ENCODE measurements at regions not wholly inside any gene's neighbourhood (a gene's known extent, or its start where the extent isn't known, plus 50 kb on each side); places are given as distances from the start of the nearest gene placed in this dataset.
"Not testable (repeated sequence)": the region's sequence is repeated elsewhere in the genome, so short reads cannot be mapped to it uniquely, and the experiment has no call there.

DNA sequence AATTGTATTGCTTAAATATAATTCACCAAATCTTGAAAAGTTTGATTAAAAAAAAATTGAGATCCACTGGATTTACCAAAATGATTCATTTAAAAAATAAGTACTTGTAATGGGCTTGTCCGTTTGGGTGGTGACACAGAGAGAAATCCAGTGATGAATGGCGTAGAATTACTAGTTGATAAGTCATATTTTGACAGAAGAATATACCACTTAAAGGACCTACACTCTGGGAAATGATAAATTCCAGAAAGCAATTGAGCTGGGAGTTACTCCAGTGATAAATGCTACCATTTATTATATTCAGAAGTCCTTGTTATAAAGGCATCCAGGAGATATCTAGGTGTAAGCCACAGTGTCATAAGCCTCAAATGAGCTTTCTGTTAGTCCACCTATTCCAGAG is 141.8 kb upstream of the CFAP20DC start:
- DNase-seq (ENCODE audit: low read depth) = no peak

DNA sequence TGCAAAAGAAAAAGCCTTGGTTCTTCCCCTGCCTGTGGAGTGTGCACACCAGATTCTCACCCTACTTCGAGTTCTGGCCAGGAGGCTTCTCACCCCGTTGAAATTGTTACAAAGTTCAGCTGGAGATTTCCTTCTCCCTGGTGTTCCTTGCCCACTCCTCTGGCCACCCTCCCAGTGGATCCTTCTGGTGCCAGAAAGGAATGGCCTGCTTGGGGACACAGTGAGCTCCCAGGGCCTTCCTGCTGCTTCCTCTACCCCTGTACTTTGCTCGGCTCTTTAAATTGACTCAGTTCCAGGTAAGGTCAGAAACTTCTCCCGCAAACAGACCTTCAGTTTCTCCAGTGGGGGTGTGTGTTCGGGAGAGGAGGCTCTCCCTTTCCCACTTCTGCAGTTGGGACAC is 140.1 kb upstream of the CFAP20DC start:
- DNase-seq (ENCODE audit: low read depth) = no peak

DNA sequence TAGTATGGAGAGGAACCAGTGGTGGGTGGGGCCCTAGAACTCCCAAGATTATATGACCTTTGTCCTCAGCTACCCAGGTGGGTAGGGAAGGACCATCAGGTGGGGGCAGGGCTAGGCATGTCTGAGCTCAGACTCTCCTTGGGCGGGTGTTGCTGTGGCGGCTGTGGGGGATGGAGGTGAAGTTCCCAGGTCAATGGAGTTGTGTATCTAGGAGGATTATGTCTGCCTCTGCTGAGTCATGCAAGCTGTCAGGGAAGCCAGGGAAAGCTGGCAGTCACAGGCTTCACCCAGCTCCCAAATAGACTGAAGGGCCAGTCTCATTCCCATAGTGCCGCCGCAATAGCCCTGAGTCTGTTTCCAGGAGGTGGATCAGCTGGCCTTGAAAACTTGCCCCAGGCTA is 139.7 kb upstream of the CFAP20DC start:
- DNase-seq (ENCODE audit: low read depth) = no peak

GRCh38 chr3:59186725-59187124 is 136.9 kb upstream of the CFAP20DC start:
- DNase-seq (ENCODE audit: low read depth) = no peak

DNA sequence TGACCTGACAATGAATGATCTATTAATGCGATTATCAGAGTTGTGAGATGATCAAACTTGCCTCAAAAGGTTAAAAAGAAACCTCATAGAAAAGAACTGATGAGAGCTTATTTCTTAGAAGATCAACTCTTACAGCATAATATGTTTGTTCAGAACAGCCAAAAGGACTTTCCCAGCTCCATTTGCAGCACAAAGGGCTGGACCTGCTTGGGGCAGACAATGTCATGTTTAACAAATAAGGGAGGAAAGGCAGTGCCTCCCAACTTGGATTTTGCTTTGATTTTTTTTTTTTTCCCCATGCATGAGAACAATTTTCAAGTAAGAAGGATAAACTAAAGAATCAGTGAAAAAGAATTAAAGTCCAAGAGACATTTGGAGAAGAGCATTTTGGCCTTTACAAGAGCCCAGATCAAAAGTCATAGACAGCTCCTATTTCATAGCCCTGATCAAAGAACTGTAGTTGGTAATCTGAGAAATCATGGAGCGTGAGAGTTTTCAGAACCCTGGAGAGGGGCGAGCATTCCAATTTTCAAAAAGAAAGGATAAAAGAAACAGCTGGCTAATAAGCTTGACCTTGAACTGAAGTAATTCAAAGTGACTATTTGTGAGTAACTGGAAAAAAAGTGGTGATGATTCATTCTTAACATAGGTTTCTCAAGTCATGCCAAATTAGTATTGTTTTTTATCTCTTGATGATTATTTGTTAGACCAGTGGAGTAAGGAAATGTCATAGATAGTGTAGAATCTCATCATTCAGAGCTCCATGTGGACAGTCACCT is 136.0 kb upstream of the CFAP20DC start:
- peak; percentile 4 for DNase-seq (ENCODE audit: low read depth)

DNA sequence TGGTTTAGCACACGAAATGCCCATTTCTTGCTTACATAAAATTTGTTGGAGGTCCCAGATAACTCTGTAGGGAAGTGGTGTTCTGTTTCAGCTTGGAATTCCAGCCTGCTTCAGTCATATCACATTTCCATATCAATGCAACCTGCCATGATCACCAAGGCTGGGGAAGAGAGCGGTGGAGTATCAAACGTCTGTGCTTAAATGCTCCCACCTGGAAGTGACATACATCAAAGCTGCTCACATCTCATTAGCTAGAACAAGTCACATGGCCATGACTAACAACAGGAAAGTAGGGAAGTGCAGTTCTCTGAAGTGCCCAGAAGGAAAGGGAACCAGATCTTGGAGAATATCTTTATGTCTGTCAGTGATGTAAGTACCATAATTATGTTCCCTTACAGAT is 130.2 kb upstream of the CFAP20DC start:
- DNase-seq (ENCODE audit: low read depth) = no peak

- DNase-seq (ENCODE audit: low read depth) = no peak
These were observed 128.9 kb upstream of the CFAP20DC start for GRCh38 chr3:59178698-59179097.

GRCh38 chr3:59171491-59171890 is 121.7 kb upstream of the CFAP20DC start:
- no peak for DNase-seq (ENCODE audit: low read depth)

DNA sequence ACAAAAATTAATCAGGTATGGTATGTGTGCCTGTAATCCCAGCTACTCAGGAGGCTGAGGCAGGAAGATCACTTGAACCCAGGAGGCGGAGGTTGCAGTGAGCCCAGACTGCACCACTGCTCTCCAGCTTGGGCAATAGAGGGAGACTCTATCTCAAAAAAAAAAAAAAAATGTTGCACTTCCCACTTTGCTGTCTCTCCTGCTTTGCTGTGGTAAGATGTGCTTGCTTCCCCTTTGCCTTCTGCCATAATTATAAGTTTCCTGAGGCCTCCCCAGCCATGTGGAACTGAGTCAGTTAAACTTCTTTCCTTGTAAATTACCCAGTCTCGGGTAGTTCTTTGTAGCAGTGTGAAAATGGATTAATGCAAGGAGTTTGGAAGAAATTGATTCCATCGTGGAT is 120.3 kb upstream of the CFAP20DC start:
- DNase-seq (ENCODE audit: low read depth) = not testable (repeated sequence)

DNA sequence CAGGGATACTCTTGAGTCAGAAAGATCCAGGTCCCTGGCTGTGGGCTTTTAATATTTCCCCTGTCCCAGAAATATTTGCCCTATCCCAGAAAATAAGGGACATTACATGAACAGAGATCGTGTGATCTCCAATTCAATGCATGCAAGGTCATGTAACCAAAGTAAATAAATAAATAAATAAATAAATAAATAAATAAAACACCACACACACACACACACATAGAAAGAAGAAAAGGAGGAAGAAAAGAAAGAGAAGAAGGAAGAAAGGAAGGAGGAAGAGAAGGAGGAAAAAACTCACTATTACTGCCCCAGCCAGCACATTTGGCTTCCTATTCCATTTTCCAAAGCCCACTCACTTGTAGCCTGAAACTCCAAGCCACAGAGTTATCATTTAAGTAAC is 117.9 kb upstream of the CFAP20DC start:
- DNase-seq (ENCODE audit: low read depth) = no peak

DNA sequence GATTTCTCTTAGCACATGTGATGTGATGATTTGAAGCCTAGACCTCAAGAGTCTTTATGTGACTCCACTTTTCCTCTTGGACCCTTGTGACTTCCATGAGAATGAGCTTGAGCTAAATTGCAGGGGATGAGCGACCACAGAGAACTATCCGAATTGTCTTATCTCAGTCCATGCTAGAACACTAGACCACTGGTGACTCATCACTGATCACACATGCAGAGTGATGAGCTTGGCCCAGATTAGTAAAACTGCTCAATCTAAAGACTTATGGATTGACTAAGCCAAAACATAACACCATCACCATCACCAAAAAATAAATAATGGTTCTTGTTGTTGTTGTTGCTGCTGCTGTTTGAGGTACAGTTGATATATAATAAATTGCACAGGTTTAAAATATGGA is 114.1 kb upstream of the CFAP20DC start:
- no peak for DNase-seq (ENCODE audit: low read depth)

DNA sequence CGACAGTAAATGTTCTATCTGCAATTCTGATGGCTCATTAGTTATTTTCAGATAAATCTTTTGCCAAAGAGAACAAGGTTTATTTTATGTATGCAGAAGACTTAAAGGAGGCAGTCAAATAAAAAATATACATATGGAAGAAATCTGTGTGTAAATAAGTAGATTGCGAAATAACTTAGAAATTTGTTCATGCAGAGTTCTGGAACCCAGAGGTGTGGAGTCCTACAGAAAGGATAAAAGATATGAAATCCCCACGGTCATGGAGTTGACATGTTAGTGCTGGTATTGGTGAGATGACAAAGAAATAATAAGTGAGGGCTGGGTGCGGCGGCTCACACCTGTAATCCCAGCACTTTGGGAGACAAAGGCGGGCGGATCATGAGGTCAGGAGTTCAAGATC is 111.2 kb upstream of the CFAP20DC start:
- no peak for DNase-seq (ENCODE audit: low read depth)

DNA sequence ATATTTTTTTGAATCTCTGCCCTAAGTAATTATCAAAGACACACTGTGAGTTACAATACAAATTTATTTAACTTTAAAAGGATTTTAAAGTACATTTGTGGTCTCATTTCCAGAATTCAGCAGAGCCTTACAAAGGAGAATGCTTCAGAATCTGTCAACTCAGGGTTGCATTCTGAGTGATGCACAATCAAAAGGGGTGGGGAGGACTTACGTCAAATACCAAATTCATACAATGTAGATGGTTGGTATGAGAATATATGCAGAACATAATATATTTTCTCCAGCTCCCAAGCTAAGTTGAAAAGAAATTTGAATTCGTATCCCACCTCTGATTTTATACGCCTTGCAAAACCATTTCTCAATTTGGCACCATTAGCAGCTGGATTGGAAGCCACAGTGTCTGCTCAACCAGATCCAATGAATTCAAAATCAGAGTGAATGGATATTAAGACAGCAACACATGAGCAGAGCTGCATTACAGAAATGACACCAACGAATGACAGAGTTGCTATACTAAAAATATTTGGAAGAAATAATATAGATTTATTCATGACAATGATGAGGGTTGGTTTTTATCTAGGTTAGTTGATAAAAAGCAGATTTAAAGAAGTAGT is 110.4 kb upstream of the CFAP20DC start:
- DNase-seq (ENCODE audit: low read depth) = no peak

GRCh38 chr3:59153648-59154047 is 103.8 kb upstream of the CFAP20DC start:
- no peak for DNase-seq (ENCODE audit: low read depth)

DNA sequence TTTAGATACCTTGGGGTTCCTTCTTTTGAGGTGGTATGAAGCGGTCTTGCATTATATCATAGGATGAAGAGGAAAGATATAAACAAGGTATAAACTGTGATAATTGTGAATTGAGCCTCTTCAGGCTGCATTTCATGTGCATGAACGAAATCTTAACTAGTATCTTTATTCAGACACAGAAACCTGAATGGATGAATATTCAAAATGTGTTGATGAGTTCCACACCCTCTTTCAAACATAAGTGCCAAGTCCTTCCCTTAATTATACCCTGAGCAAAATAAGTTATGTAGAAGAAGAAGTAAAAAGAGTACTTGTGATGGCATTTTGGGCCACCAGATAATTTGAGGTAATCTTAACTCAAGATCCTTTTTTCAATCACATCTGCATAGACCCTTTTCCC is 103.1 kb upstream of the CFAP20DC start:
- DNase-seq (ENCODE audit: low read depth) = no peak

- no peak for DNase-seq (ENCODE audit: low read depth)
These were observed 100.2 kb upstream of the CFAP20DC start for GRCh38 chr3:59150039-59150438.

- no peak for DNase-seq (ENCODE audit: low read depth)
These were observed 99.3 kb upstream of the CFAP20DC start for GRCh38 chr3:59149166-59149565.

- no peak for DNase-seq (ENCODE audit: low read depth)
These were observed 93.6 kb upstream of the CFAP20DC start for GRCh38 chr3:59143447-59143846.

- no peak for DNase-seq (ENCODE audit: low read depth)
These were observed 92.7 kb upstream of the CFAP20DC start for GRCh38 chr3:59142556-59142955.

DNA sequence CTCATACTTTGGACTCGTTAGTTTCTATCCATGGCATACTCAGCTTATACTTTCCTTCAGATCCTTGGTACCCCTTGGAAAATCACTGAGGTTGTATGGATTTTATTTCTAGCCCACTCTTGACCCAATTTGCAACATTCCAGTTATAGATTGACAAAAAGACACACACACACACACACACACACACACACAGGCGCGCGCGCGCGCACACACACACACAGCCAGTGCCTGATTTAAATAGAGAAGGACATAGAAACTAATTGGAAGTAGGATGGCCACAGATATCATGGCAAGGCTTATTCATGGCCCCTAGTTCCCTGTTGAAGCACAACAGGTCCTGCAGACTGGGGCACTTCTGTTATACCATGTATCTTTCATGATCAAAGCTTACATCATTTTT is 89.1 kb upstream of the CFAP20DC start:
- no peak for DNase-seq (ENCODE audit: low read depth)

GRCh38 chr3:59137415-59137814 is 87.6 kb upstream of the CFAP20DC start:
- DNase-seq (ENCODE audit: low read depth) = no peak

GRCh38 chr3:59136081-59136480 is 86.3 kb upstream of the CFAP20DC start:
- DNase-seq (ENCODE audit: low read depth) = no peak

GRCh38 chr3:59135096-59135495 is 85.3 kb upstream of the CFAP20DC start:
- no peak for DNase-seq (ENCODE audit: low read depth)

- DNase-seq (ENCODE audit: low read depth) = peak; percentile 86
These were observed 83.5 kb upstream of the CFAP20DC start for GRCh38 chr3:59133311-59133710.
